BLaER1 treated with 17β-estradiol and CSF1 and Interleukin-3, amounts not matched to agents 10 nM and 100 nM (cell line): ENCODE measurements at regions not wholly inside any gene's neighbourhood (a gene's known extent, or its start where the extent isn't known, plus 50 kb on each side); places are given as distances from the start of the nearest gene placed in this dataset.
A peak's percentile ranks its signal among the peaks of the same experiment; 100 is the strongest.

ENCODE experiments used
- H3K27ac ChIP-seq, 11 experiments: shearing (Covaris generic); formaldehyde crosslinking; 2 replicates each; pipeline ENCODE4 v1.8.1; 2022
- H3K27me3 ChIP-seq, 11 experiments: shearing (Covaris generic); formaldehyde crosslinking; 2 replicates each; pipeline ENCODE4 v1.8.1; 2022
- H3K36me3 ChIP-seq, 11 experiments: shearing (Covaris generic); formaldehyde crosslinking; 2 replicates each; pipeline ENCODE4 v1.8.1; 2022
- H3K4me1 ChIP-seq, 10 experiments: shearing (Covaris generic); formaldehyde crosslinking; 2 replicates each; pipeline ENCODE4 v1.8.1; 2022
- H3K4me2 ChIP-seq, 11 experiments: shearing (Covaris generic); formaldehyde crosslinking; 2 replicates each; pipeline ENCODE4 v1.8.1; 2022
- H3K4me3 ChIP-seq, 10 experiments: shearing (Covaris generic); formaldehyde crosslinking; 2 replicates each; pipeline ENCODE4 v1.8.1; 2022
- H3K9ac ChIP-seq, 11 experiments: shearing (Covaris generic); formaldehyde crosslinking; 2 replicates each; pipeline ENCODE4 v1.8.1; 2022
- H3K9me3 ChIP-seq, 11 experiments: shearing (Covaris generic); formaldehyde crosslinking; replicated peaks in 1 of 11; 2 replicates each; pipeline ENCODE4 v1.8.1; 2022
- H4K20me1 ChIP-seq, 11 experiments: shearing (Covaris generic); formaldehyde crosslinking; 2 replicates each; pipeline ENCODE4 v1.8.1; 2022
- Cebpa-rat ChIP-seq, 11 experiments: shearing (Covaris generic); IDR thresholded peaks; 2 replicates each; pipeline ENCODE4 v1.8.1; 2022

DNA sequence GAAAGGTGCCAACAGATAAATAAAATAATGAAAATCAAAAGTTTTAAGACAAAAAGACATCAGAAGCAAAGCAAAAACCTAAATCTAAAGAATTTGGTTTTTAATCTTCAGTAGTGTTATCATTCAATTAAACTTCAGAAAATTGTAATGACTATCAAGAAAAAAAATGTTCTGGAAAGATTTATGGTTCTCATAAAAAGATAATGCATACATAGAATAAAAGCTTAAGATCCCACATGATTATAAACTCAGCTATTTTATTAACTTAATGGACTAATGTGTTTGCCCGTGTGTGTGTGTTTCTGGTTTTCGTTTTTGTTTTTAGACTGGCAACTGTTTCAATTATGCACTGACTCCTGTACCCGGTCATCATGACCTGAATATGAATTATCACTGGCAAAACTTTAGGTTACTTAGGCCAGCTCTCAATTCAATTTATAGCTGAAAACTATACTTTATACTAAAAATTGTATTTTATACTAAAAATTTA is 217.5 kb upstream of the DKK2 start:
- no peaks in the 10 kb centered on the region for H4K20me1 ChIP-seq
- TF ChIP-seq Cebpa-rat (IDR thresholded peaks at IDR 0.05) = no peak

DNA sequence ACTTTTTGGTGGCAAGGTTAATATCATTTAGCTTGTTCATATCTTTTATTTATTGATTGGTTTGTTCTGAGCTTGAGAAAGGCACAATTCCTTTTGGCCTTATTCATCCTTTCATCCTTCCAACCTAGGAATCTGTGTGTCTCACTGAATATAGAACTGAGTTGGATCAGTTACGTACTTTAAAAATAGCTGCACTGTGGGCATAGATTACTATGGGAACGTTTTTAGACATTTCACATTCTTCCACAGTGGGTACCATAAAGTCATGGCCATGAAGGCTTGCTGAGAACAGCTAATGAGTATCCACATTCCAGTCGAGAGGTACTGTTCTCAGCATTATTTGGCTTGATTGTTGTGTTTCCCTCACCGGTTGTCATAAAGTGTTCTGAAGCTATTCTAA is 217.0 kb upstream of the DKK2 start:
- no peaks in the 10 kb centered on the region for H3K36me3 ChIP-seq
- no peaks in the 10 kb centered on the region for H4K20me1 ChIP-seq
- no peak overlapping the region for H3K9ac ChIP-seq
- H3K4me2 ChIP-seq = no peak overlapping the region
- no peaks in the 10 kb centered on the region for H3K9me3 ChIP-seq
- H3K27me3 ChIP-seq = no peaks in the 10 kb centered on the region
- H3K4me3 ChIP-seq = no peak overlapping the region
- no peaks in the 10 kb centered on the region for H3K4me1 ChIP-seq
- TF ChIP-seq Cebpa-rat (IDR thresholded peaks at IDR 0.05) = no peak
- H3K27ac ChIP-seq = no peak overlapping the region

More for the DNA sequence above, 217.5 kb upstream of the DKK2 start:
- H3K9me3 ChIP-seq = no peaks in the 10 kb centered on the region
- H3K36me3 ChIP-seq = no peaks in the 10 kb centered on the region
- no peaks in the 10 kb centered on the region for H3K27me3 ChIP-seq
- H3K4me2 ChIP-seq = no peak overlapping the region
- no peak overlapping the region for H3K9ac ChIP-seq
- H3K4me3 ChIP-seq = no peak overlapping the region
- no peak overlapping the region for H3K27ac ChIP-seq
- H3K4me1 ChIP-seq = no peaks in the 10 kb centered on the region

DNA sequence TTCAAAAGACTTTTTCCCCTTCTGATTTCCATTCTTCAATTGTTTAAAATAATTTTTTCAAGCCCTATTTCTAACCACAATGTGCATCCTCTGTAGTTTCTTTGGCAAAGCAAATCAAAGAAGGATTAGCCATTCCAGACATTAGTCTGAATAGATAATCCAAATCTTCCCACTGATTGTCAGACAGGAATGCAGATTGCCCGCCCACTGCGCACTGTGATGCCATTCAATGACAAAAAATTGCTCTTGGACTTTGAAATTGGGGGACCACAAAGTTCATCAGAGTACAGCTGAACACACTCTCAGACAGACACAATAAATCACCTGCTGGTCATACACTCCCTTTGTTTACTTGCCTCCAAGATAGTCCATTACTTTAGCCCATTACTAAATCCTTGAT is 216.5 kb upstream of the DKK2 start:
- no peaks in the 10 kb centered on the region for H4K20me1 ChIP-seq

DNA sequence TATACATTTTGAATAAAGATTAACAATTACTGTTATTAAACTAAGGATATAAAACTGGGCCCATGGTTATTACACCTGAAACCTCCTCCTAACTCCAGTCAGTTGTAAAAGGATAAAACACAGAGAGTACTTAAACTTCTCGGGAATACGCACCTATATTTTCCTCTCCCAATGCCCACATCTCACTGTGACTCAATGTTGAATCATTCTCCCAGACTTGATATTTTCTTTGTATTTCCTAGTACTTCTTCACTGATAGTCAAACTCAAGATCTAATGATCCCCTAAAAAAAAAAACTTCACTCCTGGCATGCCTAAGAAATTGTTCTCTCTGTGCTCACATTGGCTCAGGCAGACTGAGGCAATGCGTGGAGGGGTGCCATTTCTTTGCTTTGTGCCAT is 212.5 kb upstream of the DKK2 start:
- no peaks in the 10 kb centered on the region for H3K36me3 ChIP-seq
- H3K9me3 ChIP-seq = no peaks in the 10 kb centered on the region
- peaks cover 0 to under 1% (median 0%) of the 10 kb centered on the region in 10 experiments; a peak in 1 of 20 replicates for H3K4me1 ChIP-seq
- no peak overlapping the region for H3K27ac ChIP-seq
- no peaks in the 10 kb centered on the region for H3K27me3 ChIP-seq
- no peak overlapping the region for H3K4me2 ChIP-seq
- no peaks in the 10 kb centered on the region for H4K20me1 ChIP-seq
- no peak overlapping the region for H3K9ac ChIP-seq
- no peak overlapping the region for H3K4me3 ChIP-seq
- TF ChIP-seq Cebpa-rat (IDR thresholded peaks at IDR 0.05) = no peak

More for the DNA sequence above, 216.5 kb upstream of the DKK2 start:
- Histone ChIP-seq H3K36me3 (no peaks in the 10 kb centered on the region), H3K4me2 (no peak overlapping the region), H3K9me3 (no peaks in the 10 kb centered on the region), H3K9ac (no peak overlapping the region), H3K4me3 (no peak overlapping the region), H3K4me1 (no peaks in the 10 kb centered on the region), H3K27ac (no peak overlapping the region), H3K27me3 (no peaks in the 10 kb centered on the region)
- TF ChIP-seq Cebpa-rat (IDR thresholded peaks at IDR 0.05) = no peak

DNA sequence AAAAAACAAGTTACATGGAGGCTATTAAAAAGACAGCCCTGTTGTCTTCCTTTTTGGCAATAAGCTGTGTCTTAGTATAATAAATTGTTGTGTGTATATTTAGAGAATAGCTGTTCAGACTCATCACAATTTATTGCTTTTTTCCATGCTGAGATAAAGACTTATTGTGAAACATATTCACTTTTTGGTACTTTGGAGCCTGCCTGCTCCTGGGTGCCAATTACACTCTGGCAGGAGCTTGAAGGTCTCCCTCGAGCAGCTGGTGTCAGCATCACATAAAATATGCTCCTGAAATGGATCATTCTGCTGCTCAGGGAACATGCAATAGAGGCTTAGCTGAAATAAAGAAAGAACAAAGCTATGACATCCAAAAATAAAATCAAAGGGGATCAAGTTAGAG is 211.6 kb upstream of the DKK2 start:
- H3K27me3 ChIP-seq = no peaks in the 10 kb centered on the region
- TF ChIP-seq Cebpa-rat (IDR thresholded peaks at IDR 0.05) = no peak
- no peaks in the 10 kb centered on the region for H3K36me3 ChIP-seq
- H4K20me1 ChIP-seq = no peaks in the 10 kb centered on the region
- H3K4me1 ChIP-seq = peaks cover 0 to 6% (median 0%) of the 10 kb centered on the region in 10 experiments; a peak in 4 of 20 replicates
- H3K4me3 ChIP-seq = no peak overlapping the region
- H3K4me2 ChIP-seq = no peak overlapping the region
- no peaks in the 10 kb centered on the region for H3K9me3 ChIP-seq
- no peak overlapping the region for H3K27ac ChIP-seq
- no peak overlapping the region for H3K9ac ChIP-seq

DNA sequence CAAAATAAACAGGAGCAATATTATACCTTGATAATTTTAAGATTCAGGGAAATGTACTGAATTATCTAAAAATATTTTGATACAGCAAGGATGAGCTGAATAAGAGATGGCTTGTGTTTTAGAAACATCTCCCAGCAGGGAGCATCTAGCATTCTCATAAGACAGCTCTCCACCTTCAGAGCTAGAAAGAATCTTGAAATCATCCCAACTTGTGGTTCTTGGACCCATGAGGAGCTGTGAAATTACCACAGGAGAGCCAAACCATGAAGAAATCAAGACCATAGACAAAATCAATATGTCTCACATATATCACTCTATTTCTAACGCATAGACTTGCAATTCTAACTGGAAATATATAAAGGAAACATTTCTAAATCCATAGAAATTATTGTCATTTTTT is 210.6 kb upstream of the DKK2 start:
- TF ChIP-seq Cebpa-rat (IDR thresholded peaks at IDR 0.05) = no peak
- H3K9me3 ChIP-seq = no peaks in the 10 kb centered on the region
- H4K20me1 ChIP-seq = no peaks in the 10 kb centered on the region
- H3K27me3 ChIP-seq = no peaks in the 10 kb centered on the region
- no peak overlapping the region for H3K9ac ChIP-seq
- H3K4me2 ChIP-seq = no peak overlapping the region
- no peak overlapping the region for H3K27ac ChIP-seq
- peaks cover 0 to 6% (median 0%) of the 10 kb centered on the region in 10 experiments; a peak in 4 of 20 replicates for H3K4me1 ChIP-seq
- no peaks in the 10 kb centered on the region for H3K36me3 ChIP-seq
- H3K4me3 ChIP-seq = no peak overlapping the region

DNA sequence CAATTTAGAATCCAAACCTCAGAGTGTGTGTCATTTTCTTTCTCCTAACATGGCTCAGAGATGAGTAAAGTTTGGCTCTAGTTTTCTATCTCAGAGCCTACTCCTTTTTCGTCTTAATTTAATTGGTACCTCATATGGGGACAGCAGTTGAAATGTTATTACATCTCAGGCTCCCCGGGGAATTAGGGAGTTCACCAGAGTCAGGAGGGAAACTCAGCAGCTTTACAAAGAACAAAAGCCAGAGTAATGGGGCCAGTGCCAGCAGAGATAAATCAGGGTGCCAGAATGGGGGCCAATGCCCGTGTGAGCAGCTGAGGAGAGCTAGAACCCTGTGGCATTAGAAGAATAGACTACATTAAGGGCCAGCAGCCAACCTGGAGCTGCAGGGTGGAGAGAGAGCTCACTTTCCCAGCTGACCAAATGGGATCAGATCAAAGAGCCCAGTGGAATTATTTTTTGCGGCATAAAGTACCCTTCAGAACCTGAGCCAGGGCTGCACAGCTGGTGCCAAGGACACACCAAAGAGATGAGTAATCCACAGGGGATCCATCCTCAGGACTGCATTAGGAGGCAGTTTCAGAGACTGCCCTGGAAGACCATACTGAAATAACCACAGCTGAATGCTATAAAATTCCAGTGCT is 207.1 kb upstream of the DKK2 start:
- Histone ChIP-seq H3K4me2 (peak overlapping the region in 1 of 11 experiments; percentile 30; a peak in 2 of 22 replicates), H3K4me1 (peaks cover 0 to 6% (median 0%) of the 10 kb centered on the region in 10 experiments; a peak in 4 of 20 replicates), H4K20me1 (no peaks in the 10 kb centered on the region), H3K36me3 (no peaks in the 10 kb centered on the region), H3K27ac (no peak overlapping the region), H3K4me3 (no peak overlapping the region), H3K9me3 (no peaks in the 10 kb centered on the region), H3K27me3 (no peaks in the 10 kb centered on the region), H3K9ac (no peak overlapping the region)
- TF ChIP-seq Cebpa-rat (IDR thresholded peaks at IDR 0.05) = no peak

DNA sequence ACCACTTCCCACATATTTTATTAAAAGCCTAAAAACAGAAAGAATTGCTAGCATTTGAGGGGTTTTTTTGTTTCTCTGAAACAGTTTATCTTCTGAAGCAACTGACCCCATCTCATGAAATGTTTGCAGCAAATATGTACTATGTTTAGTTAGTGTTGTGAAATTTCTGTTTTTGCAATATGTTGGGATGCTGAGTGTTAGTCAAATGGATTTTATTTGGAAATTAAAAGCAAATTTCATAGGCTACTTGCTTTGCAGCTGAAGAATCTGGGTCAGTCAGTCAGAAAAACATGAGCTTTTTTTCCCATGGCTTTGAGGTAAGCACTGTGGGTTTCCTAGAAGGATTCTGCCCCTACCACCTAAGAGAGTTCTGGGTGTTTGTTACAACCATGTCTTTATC is 184.9 kb upstream of the DKK2 start:
- no peak overlapping the region for H3K9ac ChIP-seq
- no peaks in the 10 kb centered on the region for H3K36me3 ChIP-seq
- H3K27me3 ChIP-seq = no peaks in the 10 kb centered on the region
- TF ChIP-seq Cebpa-rat (IDR thresholded peaks at IDR 0.05) = no peak
- no peaks in the 10 kb centered on the region for H4K20me1 ChIP-seq
- no peaks in the 10 kb centered on the region for H3K9me3 ChIP-seq
- no peak overlapping the region for H3K27ac ChIP-seq
- no peak overlapping the region for H3K4me3 ChIP-seq
- H3K4me2 ChIP-seq = no peak overlapping the region
- no peaks in the 10 kb centered on the region for H3K4me1 ChIP-seq

DNA sequence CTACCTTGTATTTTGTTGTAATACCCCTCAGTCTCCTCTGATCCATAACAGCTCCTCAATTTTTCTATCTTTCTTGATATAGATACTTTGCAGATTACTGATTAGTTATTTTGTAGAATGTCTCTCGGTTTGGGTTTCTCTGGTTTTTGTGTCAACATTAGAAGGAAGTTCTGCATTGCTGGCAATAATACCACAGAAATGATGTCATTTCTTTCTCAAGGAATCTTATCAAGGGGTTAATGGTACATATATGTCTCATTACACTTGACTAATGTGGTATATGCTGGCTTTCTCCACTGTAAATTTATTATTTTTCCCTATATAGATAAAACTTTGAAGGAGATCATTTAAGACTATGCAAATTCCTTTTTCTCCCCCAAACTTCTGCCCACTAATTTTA is 183.6 kb upstream of the DKK2 start:
- Histone ChIP-seq H4K20me1 (no peaks in the 10 kb centered on the region), H3K4me1 (no peaks in the 10 kb centered on the region), H3K9me3 (no peaks in the 10 kb centered on the region), H3K4me2 (no peak overlapping the region), H3K36me3 (no peaks in the 10 kb centered on the region), H3K27me3 (no peaks in the 10 kb centered on the region), H3K9ac (no peak overlapping the region), H3K4me3 (no peak overlapping the region), H3K27ac (no peak overlapping the region)
- no peak for TF ChIP-seq Cebpa-rat (IDR thresholded peaks at IDR 0.05)

DNA sequence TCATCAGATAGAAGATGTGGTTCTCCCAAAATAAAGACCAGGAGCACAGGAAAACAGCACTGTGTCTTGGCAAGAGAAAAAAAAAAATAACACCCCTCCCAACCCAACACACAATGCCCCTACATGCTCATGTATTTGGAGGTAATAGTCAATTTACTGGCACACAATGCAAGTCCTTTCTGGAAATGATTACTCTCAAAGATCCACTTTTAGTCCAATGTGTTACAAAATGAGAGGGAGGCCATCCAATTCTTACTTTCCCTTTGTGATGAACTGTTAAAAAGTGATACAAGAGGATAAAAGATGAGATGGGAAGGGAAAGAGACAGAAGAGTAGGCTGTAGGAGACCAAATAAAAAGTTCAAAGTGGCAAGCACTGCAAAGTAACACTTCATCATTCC is 180.3 kb upstream of the DKK2 start:
- no peak overlapping the region for H3K9ac ChIP-seq
- no peaks in the 10 kb centered on the region for H4K20me1 ChIP-seq
- no peaks in the 10 kb centered on the region for H3K9me3 ChIP-seq
- H3K27ac ChIP-seq = no peak overlapping the region
- H3K4me1 ChIP-seq = no peaks in the 10 kb centered on the region
- no peaks in the 10 kb centered on the region for H3K36me3 ChIP-seq
- H3K4me2 ChIP-seq = no peak overlapping the region
- no peaks in the 10 kb centered on the region for H3K27me3 ChIP-seq
- no peak overlapping the region for H3K4me3 ChIP-seq
- TF ChIP-seq Cebpa-rat (IDR thresholded peaks at IDR 0.05) = no peak
